Lower leg skin (tissue), 3 donors: ENCODE measurements at regions not wholly inside any gene's neighbourhood (a gene's known extent, or its start where the extent isn't known, plus 50 kb on each side); places are given as distances from the start of the nearest gene placed in this dataset.

ENCODE experiments used
- CTCF ChIP-seq, 3 donors: fragments of 450-650 bp; IDR thresholded peaks; one replicate each; pipeline ENCODE4 v1.5.1; 2016; ENCODE audit warnings: antibody characterized with exemption in 3 of 3, mild to moderate bottlenecking in 3 of 3, moderate library complexity in 2 of 3
- POLR2A ChIP-seq, 2 donors: fragments of 450-650 bp; IDR thresholded peaks; one replicate each; pipeline ENCODE4 v1.6.1; 2016 to 2017; ENCODE audit warnings: antibody characterized with exemption in 2 of 2, mild to moderate bottlenecking in 1 of 2, moderate library complexity in 1 of 2

DNA sequence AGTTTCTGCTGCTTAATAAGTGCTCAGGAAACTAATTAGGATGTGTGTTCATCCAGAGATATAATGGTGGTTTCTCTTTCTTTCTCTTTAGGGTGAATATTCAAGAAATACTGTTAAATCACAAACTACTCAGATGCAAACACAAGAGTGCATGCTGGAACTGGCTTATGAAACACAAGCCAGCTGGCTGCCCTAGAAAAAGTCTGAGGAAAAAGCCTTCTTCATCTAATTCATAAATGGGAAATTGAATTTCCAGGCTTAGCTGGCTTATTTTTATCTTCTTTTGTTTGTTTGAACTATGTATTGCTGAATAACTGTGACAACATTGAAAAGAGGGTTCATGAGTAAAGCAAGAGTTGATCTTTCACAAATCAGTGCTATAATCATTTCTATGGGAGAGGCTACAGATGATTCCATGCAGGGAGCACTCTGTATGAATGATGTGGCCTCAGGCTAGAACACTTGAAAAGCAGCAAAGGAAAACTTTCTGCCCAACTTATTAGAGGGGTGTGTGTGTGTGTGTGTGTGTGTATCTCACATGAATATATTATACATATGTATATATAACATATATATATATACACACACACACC is 69.8 kb upstream of the SCEL start:
- no peak for TF ChIP-seq CTCF (IDR thresholded peaks at IDR 0.05)
- no peak for TF ChIP-seq POLR2A (IDR thresholded peaks at IDR 0.05)
